Activated CD4-positive, alpha-beta T cell treated with anti-CD3 and anti-CD28 coated beads for 36 hours (primary cell): ENCODE measurements at regions not wholly inside any gene's neighbourhood (a gene's known extent, or its start where the extent isn't known, plus 50 kb on each side); places are given as distances from the start of the nearest gene placed in this dataset.

Source experiments
- ATAC-seq: fragments of 200-7000 bp; cut with Tn5 transposase; one replicate; pipeline ENCODE4 v1.10.0; 2021; ENCODE audit warnings: mild to moderate bottlenecking, moderate library complexity
- CTCF ChIA-PET: fragments of 350-600 bp; sonication (Branson Sonifier 250); formaldehyde crosslinking; loops from one replicate; lab custom pipeline; 2021; ENCODE audit warnings: antibody characterized with exemption; lab: Charles Lee
- POLR2A ChIA-PET: fragments of 350-600 bp; sonication (Branson Sonifier 250); formaldehyde crosslinking; loops from one replicate; lab custom pipeline; 2021; ENCODE audit warnings: antibody characterized with exemption, inconsistent platforms; lab: Charles Lee
- DNase-seq: peaks from one replicate; pipeline ENCODE4 v3.0.0-alpha.2; 2020
- H3K27ac Mint-ChIP-seq: one replicate; pipeline ENCODE4 v1.8.0; 2021; ENCODE audit warnings: mixed read lengths
- H3K27me3 Mint-ChIP-seq: one replicate; pipeline ENCODE4 v1.8.0; 2021; ENCODE audit warnings: mixed read lengths
- H3K36me3 Mint-ChIP-seq: one replicate; pipeline ENCODE4 v1.8.0; 2021; ENCODE audit warnings: low read depth, mixed read lengths
- H3K4me1 Mint-ChIP-seq: one replicate; pipeline ENCODE4 v1.8.0; 2021; ENCODE audit warnings: mixed read lengths
- H3K4me3 Mint-ChIP-seq: one replicate; pipeline ENCODE4 v1.8.0; 2021; ENCODE audit warnings: mild to moderate bottlenecking, moderate library complexity, mixed read lengths
- H3K9me3 Mint-ChIP-seq: one replicate; pipeline ENCODE4 v1.8.0; 2021; ENCODE audit warnings: low read depth, mixed read lengths
- intact Hi-C, 2 experiments: fragments of 100-400 bp; cut with DNase I in 1 of 2; cut with micrococcal nuclease in 1 of 2; formaldehyde crosslinking; loops; one replicate each; pipeline versions ENCODE4 v1.14.2 to v1.15.1; 2022 to 2024; cut with DNase I, micrococcal nuclease

DNA sequence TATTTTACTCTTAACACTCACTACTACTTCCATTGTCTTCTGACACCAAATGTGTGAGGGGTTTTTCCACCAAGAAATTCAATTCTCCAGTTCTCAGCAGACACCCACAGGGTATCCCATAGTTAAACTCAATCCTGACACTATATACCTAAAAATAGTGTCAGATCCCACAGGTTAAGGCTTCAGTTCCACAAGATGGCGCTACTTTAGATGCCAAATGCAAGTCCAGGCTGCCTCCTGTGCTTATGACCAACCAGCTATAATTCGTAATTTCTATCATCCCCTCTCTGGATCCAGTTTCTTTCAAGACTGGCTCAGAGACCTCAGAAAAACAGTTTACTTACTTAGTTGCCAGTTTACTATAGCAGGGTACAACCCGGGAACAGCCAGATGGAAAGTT lies 1146.2 kb upstream of the SPRY2 start:
- H3K27me3 Mint-ChIP-seq, result no peaks in the 10 kb centered on the region
- DNase-seq (no peak), ATAC-seq (no peak)
- POLR2A ChIA-PET, result no interaction called here
- CTCF ChIA-PET, result no interaction called here
- no peaks in the 10 kb centered on the region for H3K4me1 Mint-ChIP-seq
- no peaks in the 10 kb centered on the region for H3K36me3 Mint-ChIP-seq
- H3K4me3 Mint-ChIP-seq, result no peak overlapping the region
- intact Hi-C loops, result no loop called here
- H3K9me3 Mint-ChIP-seq, result peaks cover 4% of the 10 kb centered on the region
- no peak overlapping the region for H3K27ac Mint-ChIP-seq

DNA sequence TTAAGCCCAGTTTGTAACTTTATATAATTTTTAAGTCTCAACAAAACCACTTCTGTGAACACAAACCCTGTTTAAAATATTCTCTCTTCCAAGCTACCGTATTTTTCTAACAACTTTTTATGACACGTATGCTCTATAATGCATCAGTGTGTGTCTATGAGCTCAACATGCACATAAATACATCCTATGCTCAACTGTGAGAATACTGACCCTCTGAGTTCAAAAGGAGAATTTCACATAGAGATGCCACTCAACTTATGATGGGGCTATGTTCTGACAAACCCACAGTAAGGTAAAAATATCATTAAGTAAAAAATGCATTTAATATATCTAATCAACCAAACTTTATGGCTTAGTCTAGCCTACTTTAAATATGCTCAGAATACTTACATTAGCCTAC lies 1139.7 kb upstream of the SPRY2 start:
- ATAC-seq (no peak), DNase-seq (no peak)
- no peak overlapping the region for H3K4me3 Mint-ChIP-seq
- peaks cover 12% of the 10 kb centered on the region for H3K9me3 Mint-ChIP-seq
- no peak overlapping the region for H3K27ac Mint-ChIP-seq
- H3K4me1 Mint-ChIP-seq, result no peaks in the 10 kb centered on the region
- H3K36me3 Mint-ChIP-seq, result no peaks in the 10 kb centered on the region
- ChIA-PET POLR2A (no interaction called here), CTCF (no interaction called here)
- no peaks in the 10 kb centered on the region for H3K27me3 Mint-ChIP-seq
- intact Hi-C loops, result no loop called here

DNA sequence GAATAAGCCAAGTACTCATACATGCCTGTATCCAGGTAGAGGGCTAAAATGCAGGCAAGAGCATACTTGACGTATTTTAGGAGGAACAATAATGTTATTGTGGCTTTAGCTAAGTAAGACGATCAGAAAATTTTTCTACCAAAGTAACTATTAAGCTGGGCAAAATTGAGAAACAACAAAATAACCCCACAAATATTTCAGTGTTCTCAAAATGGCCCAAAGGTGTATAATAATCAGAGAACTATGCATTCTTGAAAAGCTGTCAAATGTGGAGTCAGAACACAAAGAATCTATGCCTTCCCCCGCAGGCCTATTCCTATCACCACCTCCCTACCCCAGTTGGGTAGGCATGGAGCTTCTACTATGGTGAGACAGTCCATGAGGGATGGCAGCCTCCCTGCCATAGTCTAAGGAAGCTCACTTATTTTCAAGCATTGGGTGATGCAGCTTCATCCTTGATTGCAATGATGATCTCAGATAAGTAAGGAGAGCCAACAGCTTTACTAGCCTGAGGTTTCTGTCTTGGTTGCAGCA lies 1132.5 kb upstream of the SPRY2 start:
- Mint-ChIP-seq H3K36me3 (no peaks in the 10 kb centered on the region), H3K27me3 (no peaks in the 10 kb centered on the region), H3K9me3 (peaks cover 12% of the 10 kb centered on the region), H3K27ac (no peak overlapping the region), H3K4me3 (no peak overlapping the region), H3K4me1 (no peaks in the 10 kb centered on the region)
- ATAC-seq (no peak), DNase-seq (no peak)
- ChIA-PET CTCF (no interaction called here), POLR2A (no interaction called here)
- intact Hi-C loops, result no loop called here

DNA sequence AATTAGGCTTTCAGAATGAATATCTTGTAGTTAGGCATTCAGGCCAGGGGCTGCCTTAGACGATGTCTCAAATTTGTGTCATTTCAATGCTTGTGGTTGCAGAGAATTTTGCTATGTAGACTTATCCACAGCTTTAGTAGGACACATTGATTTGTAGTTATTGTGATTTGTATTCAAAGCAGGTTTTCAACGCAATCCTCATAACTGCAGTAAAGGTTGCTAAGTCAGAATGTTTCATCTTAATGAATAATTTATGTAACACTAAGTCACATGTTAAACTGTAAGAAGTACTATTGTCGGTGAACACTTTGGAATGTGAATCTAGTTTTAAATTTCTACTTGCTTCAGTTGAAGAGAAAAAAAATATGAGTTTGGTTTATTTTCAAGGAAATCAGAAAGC lies 1117.2 kb upstream of the SPRY2 start:
- Mint-ChIP-seq H3K36me3 (no peaks in the 10 kb centered on the region), H3K4me1 (no peaks in the 10 kb centered on the region), H3K4me3 (no peak overlapping the region), H3K27ac (no peak overlapping the region), H3K9me3 (peaks cover 10% of the 10 kb centered on the region), H3K27me3 (no peaks in the 10 kb centered on the region)
- no peak for DNase-seq
- intact Hi-C loops, result no loop called here
- ChIA-PET CTCF (no interaction called here), POLR2A (no interaction called here)
- no peak for ATAC-seq

DNA sequence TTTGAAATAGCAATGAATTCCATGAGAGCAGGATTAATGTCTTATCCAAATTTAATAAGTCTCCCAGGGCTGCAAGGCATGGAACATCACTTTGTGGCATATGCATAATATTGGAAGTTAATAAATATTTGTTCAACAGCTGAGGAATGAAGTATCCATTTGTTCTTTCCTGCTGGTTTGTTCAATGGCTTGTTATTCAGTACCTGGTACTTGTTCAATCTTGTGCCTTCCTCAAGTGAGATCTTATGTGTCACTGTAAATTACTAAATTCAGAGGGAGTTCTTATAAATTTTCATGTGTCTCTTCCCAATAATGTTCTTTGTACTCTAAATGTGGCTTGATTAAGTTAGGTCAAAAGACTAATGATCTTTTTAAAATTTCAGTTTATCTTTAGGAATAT lies 1105.5 kb upstream of the SPRY2 start:
- ChIA-PET POLR2A (no interaction called here), CTCF (no interaction called here)
- H3K4me3 Mint-ChIP-seq, result no peak overlapping the region
- intact Hi-C loops, result no loop called here
- no peaks in the 10 kb centered on the region for H3K27me3 Mint-ChIP-seq
- no peaks in the 10 kb centered on the region for H3K4me1 Mint-ChIP-seq
- ATAC-seq, result no peak
- no peak for DNase-seq
- peaks cover 7% of the 10 kb centered on the region for H3K9me3 Mint-ChIP-seq
- H3K27ac Mint-ChIP-seq, result no peak overlapping the region
- H3K36me3 Mint-ChIP-seq, result no peaks in the 10 kb centered on the region

DNA sequence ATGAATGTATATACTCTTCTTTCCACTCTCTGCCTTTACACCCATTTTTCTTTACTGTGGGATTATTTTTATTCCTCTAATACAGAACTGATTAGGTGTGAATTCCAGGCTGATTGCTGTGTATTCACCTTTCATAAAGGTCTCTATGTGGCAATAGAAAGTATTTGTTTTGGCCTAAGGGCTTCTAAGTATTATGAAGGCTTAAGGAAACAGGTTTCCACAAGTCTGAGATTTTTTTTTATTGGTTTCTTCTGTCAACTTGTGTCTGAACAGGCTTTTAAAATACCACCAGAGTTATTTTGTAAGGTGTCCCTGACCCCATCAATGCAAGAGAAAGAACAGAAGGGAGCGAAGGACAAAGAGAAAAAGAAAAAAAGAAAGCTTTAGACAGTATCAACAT lies 1102.0 kb upstream of the SPRY2 start:
- H3K36me3 Mint-ChIP-seq, result no peaks in the 10 kb centered on the region
- H3K4me3 Mint-ChIP-seq, result no peak overlapping the region
- no peak for ATAC-seq
- H3K27ac Mint-ChIP-seq, result no peak overlapping the region
- no peaks in the 10 kb centered on the region for H3K4me1 Mint-ChIP-seq
- intact Hi-C loops, result no loop called here
- CTCF ChIA-PET, result no interaction called here
- no peak for DNase-seq
- H3K27me3 Mint-ChIP-seq, result no peaks in the 10 kb centered on the region
- H3K9me3 Mint-ChIP-seq, result peaks cover 4% of the 10 kb centered on the region
- POLR2A ChIA-PET, result no interaction called here

DNA sequence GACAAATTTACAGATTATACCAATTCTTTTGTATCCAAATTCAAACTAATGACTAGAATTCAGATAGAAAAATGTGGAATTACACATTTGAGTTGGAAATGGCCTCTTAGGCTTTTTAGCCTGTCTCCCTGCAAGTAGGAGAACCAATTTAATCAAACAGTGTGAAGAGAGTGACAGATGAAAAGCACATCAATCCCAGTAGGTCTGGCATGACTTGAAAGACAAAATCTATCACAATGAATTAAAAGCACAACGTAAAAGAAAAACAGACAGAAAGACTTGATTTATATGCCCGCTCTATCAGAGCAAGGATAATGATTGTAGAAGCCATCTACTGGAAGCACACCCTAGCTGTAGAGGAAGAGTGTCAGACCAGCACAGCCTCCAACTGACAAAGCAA lies 1084.4 kb upstream of the SPRY2 start:
- Mint-ChIP-seq H3K4me1 (no peaks in the 10 kb centered on the region), H3K4me3 (no peak overlapping the region), H3K27me3 (no peaks in the 10 kb centered on the region), H3K36me3 (no peaks in the 10 kb centered on the region), H3K27ac (no peak overlapping the region), H3K9me3 (peaks cover 3% of the 10 kb centered on the region)
- no peak for ATAC-seq
- intact Hi-C loops, result no loop called here
- ChIA-PET POLR2A (no interaction called here), CTCF (no interaction called here)
- no peak for DNase-seq

DNA sequence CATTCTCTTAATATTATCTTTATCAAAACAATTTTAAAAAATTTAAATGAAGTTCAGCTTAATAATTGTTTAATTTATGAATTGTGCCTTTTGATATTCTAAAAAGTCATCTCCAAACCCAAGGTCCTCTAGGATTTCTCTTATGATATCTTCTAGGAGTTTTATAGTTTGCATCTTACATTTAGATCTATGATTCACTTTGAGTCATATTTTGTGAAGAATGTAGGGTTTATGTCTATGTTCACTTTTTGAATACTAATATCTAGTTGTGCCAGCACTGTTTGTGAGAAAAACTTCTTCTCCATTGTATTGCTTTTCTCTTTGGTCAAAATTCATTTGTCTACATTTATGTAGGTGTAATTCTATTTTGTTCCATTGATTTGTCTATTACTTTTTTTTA lies 1068.4 kb upstream of the SPRY2 start:
- ChIA-PET CTCF (no interaction called here), POLR2A (no interaction called here)
- Mint-ChIP-seq H3K27me3 (no peaks in the 10 kb centered on the region), H3K4me1 (no peaks in the 10 kb centered on the region), H3K36me3 (no peaks in the 10 kb centered on the region), H3K4me3 (no peak overlapping the region), H3K9me3 (peaks cover 9% of the 10 kb centered on the region), H3K27ac (no peak overlapping the region)
- DNase-seq, result no peak
- no peak for ATAC-seq
- intact Hi-C loops, result no loop called here

DNA sequence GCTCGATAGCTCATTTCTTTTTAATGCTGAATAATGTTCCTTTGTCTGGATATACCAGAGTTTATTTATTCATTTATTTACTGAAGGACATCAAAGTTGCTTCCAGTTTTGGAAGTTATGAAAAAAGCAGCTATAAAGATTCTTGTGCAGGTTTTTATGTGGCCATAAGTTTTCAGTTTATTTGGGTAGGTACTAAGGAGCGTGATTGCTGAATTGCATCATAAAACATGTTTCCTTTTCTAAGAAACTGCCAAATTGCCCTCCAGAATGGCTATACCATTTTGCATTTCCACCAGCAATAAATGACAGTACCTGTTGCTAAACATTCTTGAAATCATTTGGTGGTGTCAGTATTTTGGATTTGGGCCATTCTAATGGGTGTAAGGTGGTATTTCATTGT lies 1067.7 kb upstream of the SPRY2 start:
- DNase-seq, result no peak
- Mint-ChIP-seq H3K27ac (no peak overlapping the region), H3K9me3 (peaks cover 9% of the 10 kb centered on the region), H3K4me3 (no peak overlapping the region), H3K4me1 (no peaks in the 10 kb centered on the region), H3K36me3 (no peaks in the 10 kb centered on the region), H3K27me3 (no peaks in the 10 kb centered on the region)
- ChIA-PET POLR2A (no interaction called here), CTCF (no interaction called here)
- no peak for ATAC-seq
- intact Hi-C loops, result no loop called here

DNA sequence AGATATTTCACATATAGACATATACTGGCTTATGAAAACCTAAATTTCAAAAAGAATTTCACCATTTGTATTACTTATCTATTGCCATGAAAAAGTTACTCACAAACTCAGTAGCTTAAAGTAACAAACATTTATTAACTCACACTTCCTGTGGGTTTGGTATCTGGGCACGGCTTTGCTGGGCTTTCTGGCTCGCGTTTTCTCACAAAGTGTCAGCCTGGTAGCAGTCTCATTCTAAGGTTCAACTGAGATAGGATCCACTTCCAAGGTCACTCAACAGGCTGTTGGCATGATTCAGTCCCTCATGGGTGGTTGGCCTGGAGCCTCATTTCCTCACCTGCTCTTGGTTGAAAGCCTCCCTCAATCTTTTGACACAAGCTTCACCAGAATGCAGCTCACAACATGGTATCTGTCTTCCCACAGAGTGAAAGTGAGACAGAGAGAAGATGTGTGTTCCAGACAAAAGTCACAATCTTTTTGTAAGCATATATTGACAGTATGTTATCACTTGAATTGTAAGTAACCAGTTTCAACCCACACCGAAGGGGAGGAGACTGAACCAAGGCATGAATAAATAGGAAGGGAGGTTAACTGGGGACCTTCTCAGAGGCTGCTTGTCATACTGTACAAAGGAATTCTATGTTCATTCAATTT lies 1065.8 kb upstream of the SPRY2 start:
- no peak for DNase-seq
- ATAC-seq, result no peak
- ChIA-PET POLR2A (no interaction called here), CTCF (no interaction called here)
- Mint-ChIP-seq H3K4me3 (no peak overlapping the region), H3K4me1 (no peaks in the 10 kb centered on the region), H3K27ac (no peak overlapping the region), H3K27me3 (no peaks in the 10 kb centered on the region), H3K36me3 (no peaks in the 10 kb centered on the region), H3K9me3 (peaks cover 7% of the 10 kb centered on the region)
- intact Hi-C loops, result no loop called here

DNA sequence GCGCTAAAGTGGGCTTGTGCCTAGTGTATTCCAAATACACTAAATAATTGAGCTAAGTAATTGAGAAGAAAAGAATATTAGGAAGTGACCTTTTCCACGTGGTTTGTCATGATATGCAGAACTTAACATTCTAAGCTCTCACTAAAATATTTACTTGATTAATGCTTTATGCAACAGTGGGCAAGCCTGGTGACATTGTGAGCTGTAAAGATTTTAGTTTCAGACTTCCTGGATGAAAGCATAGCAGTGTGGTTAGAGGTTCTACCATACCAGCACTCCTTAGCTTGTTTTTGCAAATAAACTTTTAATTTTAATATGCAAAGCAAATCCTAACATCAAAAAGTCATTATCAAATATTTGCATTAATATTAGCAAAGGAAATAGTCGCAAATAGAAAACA lies 1065.1 kb upstream of the SPRY2 start:
- ChIA-PET POLR2A (interaction anchor here (0.7 kb wide), 1 partner anchor 628 kb away, joined by 5 read pairs; no protein-coding TSS in a partner anchor), CTCF (no interaction called here)
- ATAC-seq (no peak), DNase-seq (no peak)
- intact Hi-C loops, result no loop called here
- Mint-ChIP-seq H3K4me3 (no peak overlapping the region), H3K27ac (no peak overlapping the region), H3K9me3 (peaks cover 7% of the 10 kb centered on the region), H3K4me1 (no peaks in the 10 kb centered on the region), H3K27me3 (no peaks in the 10 kb centered on the region), H3K36me3 (no peaks in the 10 kb centered on the region)

DNA sequence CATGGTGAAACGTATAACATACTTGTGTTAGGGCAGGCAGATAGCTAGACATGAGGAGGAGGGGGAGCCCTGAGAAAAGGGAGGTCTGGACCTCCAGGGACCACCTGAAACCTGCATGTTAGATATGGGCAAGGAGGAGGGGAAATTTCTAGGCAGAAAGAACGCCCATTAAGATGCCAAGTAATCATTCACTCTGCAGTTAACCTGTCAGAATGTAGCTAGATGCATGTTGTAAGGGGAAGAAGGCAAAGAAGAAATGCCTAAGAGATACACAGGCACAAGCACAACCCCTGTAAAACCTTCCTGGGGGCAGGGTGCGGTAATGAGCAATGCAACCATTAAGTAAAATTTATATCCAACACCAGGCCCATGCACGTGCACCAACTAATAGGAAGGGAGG lies 1055.3 kb upstream of the SPRY2 start:
- no peak overlapping the region for H3K27ac Mint-ChIP-seq
- H3K4me1 Mint-ChIP-seq, result no peaks in the 10 kb centered on the region
- peaks cover 13% of the 10 kb centered on the region for H3K9me3 Mint-ChIP-seq
- ChIA-PET CTCF (no interaction called here), POLR2A (no interaction called here)
- H3K27me3 Mint-ChIP-seq, result no peaks in the 10 kb centered on the region
- DNase-seq (no peak), ATAC-seq (no peak)
- intact Hi-C loops, result no loop called here
- H3K36me3 Mint-ChIP-seq, result no peaks in the 10 kb centered on the region
- H3K4me3 Mint-ChIP-seq, result no peak overlapping the region
